Thoracic aorta (tissue), 2 donors: ENCODE measurements at regions not wholly inside any gene's neighbourhood (a gene's known extent, or its start where the extent isn't known, plus 50 kb on each side); places are given as distances from the start of the nearest gene placed in this dataset.

Experiments
- ATAC-seq: fragments of 150-250 bp; one replicate; pipeline ENCODE4 v1.8.0; 2017; ENCODE audit warnings: low read depth; ENCODE audit not compliant: insufficient number of reproducible peaks, low FRiP score
- DNase-seq: peaks from one replicate; pipeline ENCODE4 v3.0.0-alpha.2; 2020; ENCODE audit warnings: low spot score
- H3K27ac ChIP-seq, 2 donors: fragments of 200-600 bp; sonication (generic); 1 replicate in 1 of 2; 2 replicates in 1 of 2; pipeline ENCODE4 v1.5.1; 2016; ENCODE audit warnings: mild to moderate bottlenecking in 2 of 2, moderate library complexity in 2 of 2
- H3K27me3 ChIP-seq: fragments of 200-600 bp; sonication (generic); replicated peaks from 2 replicates; pipeline ENCODE4 v1.6.0; 2016; ENCODE audit warnings: mild to moderate bottlenecking; ENCODE audit not compliant: insufficient read depth
- H3K36me3 ChIP-seq: fragments of 200-600 bp; sonication (generic); one replicate; pipeline ENCODE4 v1.5.1; 2016
- H3K4me1 ChIP-seq, 2 donors: fragments of 200-600 bp; sonication (generic); 1 replicate in 1 of 2; 2 replicates in 1 of 2; pipeline versions ENCODE4 v1.5.1 to v1.6.0; 2016; ENCODE audit warnings: low read depth in 2 of 2, mild to moderate bottlenecking in 1 of 2; ENCODE audit not compliant: control insufficient read depth in 1 of 2
- H3K4me3 ChIP-seq: fragments of 200-600 bp; sonication (generic); 2 replicates; pipeline ENCODE4 v1.5.1; 2016; ENCODE audit warnings: mild to moderate bottlenecking
- H3K9me3 ChIP-seq: fragments of 200-600 bp; sonication (generic); 2 replicates; pipeline ENCODE4 v1.5.1; 2016
- TF ChIP-seq, protein P1 (sequence below): fragments of 200-600 bp; sonication (generic); IDR thresholded peaks from one replicate; pipeline ENCODE4 v1.5.1; 2019; ENCODE audit warnings: antibody characterized with exemption

DNA sequence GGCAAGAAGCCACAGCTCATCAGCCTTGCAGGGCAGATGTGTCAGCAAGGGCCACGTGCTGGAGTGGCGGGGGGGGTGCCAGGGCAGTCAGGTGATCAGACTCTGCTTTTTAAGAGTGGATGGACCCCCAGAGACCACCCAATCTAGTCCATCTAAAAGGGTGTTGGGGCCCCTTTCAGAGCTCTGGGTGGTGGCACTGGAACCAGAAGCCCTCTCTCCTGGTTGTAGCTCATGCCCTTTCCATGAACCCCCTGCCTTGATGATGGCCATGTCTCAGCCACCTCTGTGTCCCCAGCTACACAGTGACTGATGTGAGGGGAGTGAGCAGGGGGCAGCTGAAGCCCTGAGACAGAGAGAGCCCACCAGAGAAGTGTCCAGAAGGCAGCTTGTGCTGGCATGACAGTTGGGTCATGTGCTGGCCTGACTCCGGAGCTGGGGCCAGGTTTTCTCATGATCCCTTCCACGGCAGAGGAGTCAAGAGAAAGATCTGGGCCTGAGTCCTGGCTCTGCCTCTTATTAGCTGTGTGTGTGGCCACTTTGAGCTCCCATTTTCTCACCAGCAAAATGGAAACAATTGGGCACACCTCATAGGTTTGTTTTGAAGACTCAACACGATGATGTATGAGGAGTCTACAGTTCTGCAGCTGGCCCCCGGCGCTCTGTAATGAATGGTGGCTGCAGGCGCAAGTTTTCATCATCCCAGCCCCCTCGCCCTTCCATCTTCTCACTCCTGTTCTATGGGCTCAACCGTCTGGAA is 195.7 kb downstream of the ZFP36L2 start:
- no peaks in the 10 kb centered on the region for H3K9me3 ChIP-seq
- no peak for DNase-seq
- peaks cover 8 to 17% of the 10 kb centered on the region in 2 donors for H3K4me1 ChIP-seq
- no peak overlapping the region for H3K27ac ChIP-seq
- H3K36me3 ChIP-seq, result no peaks in the 10 kb centered on the region
- no peaks in the 10 kb centered on the region for H3K27me3 ChIP-seq
- no peak for ATAC-seq
- TF ChIP-seq, protein P1, sequence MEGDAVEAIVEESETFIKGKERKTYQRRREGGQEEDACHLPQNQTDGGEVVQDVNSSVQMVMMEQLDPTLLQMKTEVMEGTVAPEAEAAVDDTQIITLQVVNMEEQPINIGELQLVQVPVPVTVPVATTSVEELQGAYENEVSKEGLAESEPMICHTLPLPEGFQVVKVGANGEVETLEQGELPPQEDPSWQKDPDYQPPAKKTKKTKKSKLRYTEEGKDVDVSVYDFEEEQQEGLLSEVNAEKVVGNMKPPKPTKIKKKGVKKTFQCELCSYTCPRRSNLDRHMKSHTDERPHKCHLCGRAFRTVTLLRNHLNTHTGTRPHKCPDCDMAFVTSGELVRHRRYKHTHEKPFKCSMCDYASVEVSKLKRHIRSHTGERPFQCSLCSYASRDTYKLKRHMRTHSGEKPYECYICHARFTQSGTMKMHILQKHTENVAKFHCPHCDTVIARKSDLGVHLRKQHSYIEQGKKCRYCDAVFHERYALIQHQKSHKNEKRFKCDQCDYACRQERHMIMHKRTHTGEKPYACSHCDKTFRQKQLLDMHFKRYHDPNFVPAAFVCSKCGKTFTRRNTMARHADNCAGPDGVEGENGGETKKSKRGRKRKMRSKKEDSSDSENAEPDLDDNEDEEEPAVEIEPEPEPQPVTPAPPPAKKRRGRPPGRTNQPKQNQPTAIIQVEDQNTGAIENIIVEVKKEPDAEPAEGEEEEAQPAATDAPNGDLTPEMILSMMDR, result no peak
- no peak overlapping the region for H3K4me3 ChIP-seq

DNA sequence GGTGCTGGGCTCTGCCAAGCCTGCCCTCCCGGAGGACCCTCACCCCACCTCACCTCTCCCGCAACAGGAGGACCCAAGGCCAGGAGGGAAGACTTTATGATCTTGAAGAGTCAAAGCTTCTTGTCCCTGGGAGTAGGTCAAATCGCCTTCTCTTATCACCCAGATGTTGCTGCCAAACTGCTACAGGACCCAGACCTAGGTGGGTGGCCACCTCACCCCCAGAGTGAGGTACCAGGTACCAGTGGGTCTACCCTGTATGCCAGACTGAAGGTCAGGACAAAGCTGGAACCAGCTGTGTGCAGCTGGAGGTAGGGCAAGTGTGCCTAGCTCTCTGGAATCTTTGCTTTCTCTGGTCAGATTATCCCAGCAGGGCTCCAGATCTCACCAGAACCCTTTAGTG is 197.2 kb downstream of the ZFP36L2 start:
- peaks cover 8 to 24% of the 10 kb centered on the region in 2 donors for H3K4me1 ChIP-seq
- ATAC-seq (no peak), DNase-seq (no peak)
- H3K27ac ChIP-seq, result no peak overlapping the region
- no peaks in the 10 kb centered on the region for H3K27me3 ChIP-seq
- no peaks in the 10 kb centered on the region for H3K9me3 ChIP-seq
- no peaks in the 10 kb centered on the region for H3K36me3 ChIP-seq
- H3K4me3 ChIP-seq, result no peak overlapping the region
- TF ChIP-seq, protein P1, result no peak

DNA sequence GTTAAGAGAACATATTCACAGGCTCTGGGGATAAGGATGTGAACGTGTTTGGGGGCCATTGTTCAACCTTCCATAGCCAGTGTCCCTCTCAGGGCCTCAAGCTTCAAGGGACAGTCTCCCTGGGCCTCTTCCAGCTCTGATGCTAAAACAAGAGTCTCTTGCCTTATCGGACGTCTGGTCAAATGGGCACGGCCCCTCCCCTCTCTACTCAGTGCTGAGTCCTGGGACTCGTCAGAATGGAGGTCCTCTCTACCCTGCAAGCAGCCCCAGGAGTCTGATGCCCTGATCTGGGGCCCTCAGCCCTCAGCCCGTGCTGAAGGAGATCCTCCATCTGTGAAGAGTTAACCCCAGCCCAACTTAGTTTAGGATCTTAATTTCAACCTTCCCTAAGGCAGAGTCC is 198.2 kb downstream of the ZFP36L2 start:
- DNase-seq (no peak), ATAC-seq (no peak)
- Histone ChIP-seq H3K27me3 (no peaks in the 10 kb centered on the region), H3K27ac (no peak overlapping the region), H3K9me3 (no peaks in the 10 kb centered on the region), H3K4me3 (no peak overlapping the region), H3K36me3 (no peaks in the 10 kb centered on the region), H3K4me1 (peaks cover 8 to 27% of the 10 kb centered on the region in 2 donors)
- TF ChIP-seq, protein P1, result no peak

DNA sequence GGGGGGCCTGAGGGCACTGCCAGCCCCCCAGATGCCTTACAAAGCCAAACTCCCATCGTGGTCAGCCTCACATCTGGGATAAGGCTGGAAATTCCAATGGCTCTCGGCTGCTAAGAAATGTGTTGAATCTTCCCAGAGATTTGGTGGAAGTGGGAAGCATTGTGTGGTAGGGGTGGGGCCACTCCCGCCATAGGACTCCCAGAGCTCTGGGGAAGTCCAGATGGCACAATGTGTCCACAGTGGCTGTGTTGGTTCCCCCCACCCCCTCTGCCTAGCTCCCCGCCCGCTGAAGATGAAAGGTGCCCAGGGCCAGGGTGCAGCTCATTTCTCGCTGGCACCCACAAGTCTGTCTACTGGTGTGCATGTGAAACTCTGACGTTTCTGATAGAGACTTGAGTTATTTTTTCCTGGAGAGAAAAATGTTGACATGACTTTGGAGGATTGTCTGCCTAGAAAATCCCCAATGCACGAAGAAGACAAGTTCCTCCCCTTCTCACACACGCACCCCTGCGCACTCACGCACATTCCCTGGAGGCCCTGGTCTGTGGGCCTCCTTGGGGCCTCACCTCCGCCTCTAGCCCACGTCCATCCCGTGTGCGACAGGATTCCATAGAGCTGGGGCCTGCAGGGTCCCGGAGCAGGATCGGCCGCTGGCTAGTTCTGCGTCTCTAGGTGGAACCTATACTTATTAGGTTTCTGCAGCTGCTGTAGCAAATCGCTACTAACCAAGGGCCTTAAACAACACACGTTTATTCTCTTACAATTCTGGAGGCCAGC is 199.1 kb downstream of the ZFP36L2 start:
- no peak for DNase-seq
- peaks cover 8 to 19% of the 10 kb centered on the region in 2 donors for H3K4me1 ChIP-seq
- no peak overlapping the region for H3K4me3 ChIP-seq
- H3K9me3 ChIP-seq, result no peaks in the 10 kb centered on the region
- ATAC-seq, result no peak
- H3K27me3 ChIP-seq, result no peaks in the 10 kb centered on the region
- H3K36me3 ChIP-seq, result no peaks in the 10 kb centered on the region
- TF ChIP-seq, protein P1, result no peak
- no peak overlapping the region for H3K27ac ChIP-seq

DNA sequence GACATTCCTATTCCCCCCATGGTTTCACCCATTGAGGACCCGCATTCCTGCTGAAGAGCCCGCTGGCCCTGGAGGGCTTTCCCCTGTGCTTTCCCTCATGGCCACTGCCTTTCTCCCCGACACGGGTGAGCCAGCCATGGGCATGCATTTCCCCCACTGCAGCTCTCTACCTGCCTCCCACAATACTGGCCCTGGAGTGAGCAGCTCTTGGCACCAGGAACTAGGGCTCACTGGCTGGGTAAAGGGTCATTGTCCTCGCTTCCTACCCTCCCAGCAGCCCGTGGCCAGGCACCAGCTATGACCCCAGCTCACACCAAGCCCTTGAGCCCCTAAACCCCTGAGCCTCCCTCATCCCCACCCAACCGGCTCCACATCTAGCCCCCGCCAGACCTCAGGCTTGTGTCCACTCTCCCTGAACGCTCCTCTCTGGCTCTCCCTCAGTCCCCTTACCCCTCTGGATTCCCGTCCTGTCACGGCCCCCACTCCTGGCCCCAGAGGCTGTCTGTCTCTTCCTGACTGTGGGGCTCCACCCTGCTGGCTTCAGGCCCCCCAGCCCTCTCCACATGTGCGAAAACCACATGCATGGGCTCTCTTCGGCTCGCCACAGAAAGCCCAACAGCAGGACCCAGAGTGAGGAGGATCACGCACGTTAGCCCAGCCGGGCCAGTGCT is 199.8 kb downstream of the ZFP36L2 start:
- ATAC-seq, result no peak
- peaks cover under 1 to 12% of the 10 kb centered on the region in 2 donors for H3K4me1 ChIP-seq
- TF ChIP-seq, protein P1, result no peak

More for the DNA sequence above, 199.8 kb downstream of the ZFP36L2 start:
- Histone ChIP-seq H3K27me3 (no peaks in the 10 kb centered on the region), H3K4me3 (no peak overlapping the region), H3K27ac (no peak overlapping the region), H3K36me3 (no peaks in the 10 kb centered on the region), H3K9me3 (peaks cover 4% of the 10 kb centered on the region)
- no peak for DNase-seq
